HG02938 (cell line): ENCODE measurements at regions not wholly inside any gene's neighbourhood (a gene's known extent, or its start where the extent isn't known, plus 50 kb on each side); places are given as distances from the start of the nearest gene placed in this dataset.

Source experiments
- ATAC-seq: cut with Tn5 transposase; IDR thresholded peaks from one replicate; pipeline ENCODE4 v1.9.1; 2021; ENCODE audit warnings: mild to moderate bottlenecking, moderate library complexity; ENCODE audit not compliant: unreplicated experiment

DNA sequence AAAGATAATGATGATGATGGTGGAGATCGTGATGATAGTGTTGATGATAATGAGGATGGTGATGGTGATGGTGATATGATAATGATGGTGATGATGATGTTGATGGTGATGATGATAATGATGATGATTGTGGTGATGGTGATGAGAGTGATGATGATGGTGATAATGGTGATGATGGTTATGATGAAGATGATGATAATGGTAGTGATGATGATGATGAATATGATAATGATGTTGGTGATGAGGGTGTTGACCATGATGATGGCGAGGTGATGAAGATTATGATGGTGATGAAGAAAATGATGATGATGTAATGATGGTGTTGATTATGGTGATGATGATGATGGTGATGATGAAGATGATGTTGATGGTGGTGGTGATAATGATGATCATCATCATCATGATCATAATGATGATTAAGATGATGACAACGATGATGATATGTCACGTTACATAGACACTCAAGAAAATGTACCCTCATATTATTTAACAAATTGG, 1106.4 kb downstream of the NLGN4X start:
- ATAC-seq: no peak

GRCh38 chrX:5117816-5118215, 1110.9 kb downstream of the NLGN4X start:
- no peak for ATAC-seq

DNA sequence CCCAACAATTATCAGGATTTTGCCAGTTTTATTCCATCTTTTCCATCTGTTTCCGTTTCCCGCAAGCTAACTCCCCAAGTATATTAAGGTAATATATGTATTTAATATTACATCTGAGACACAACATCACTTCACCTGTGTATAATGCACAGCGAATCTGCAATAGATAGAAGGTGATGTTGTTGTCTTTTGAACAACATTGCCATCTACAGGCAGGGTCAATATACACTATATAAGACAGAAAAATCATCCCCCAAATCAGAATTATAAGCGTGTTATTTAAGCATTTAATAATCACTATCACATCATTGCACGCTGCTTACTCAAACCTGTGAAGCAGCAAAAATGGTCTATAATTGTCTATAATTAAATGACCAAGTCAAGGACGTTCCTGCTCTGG, 1115.5 kb downstream of the NLGN4X start:
- ATAC-seq: no peak

DNA sequence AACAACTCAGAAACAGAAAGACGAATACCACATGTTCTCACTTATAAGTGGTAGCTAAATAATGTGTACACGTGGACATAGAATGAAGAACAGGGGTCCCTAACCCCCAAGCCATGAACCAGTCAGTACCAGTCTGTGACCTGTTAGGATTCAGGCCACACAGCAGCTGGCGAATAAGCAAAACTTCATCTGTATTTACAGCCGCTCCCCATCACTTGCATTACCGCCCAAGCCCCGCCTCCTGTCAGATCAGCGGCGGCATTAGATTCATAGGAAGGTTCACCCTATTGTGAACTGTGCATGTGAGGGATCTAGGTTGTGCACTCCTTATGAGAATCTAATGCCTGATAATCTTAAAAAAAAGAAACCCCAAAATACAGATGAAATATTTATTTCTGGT, 1128.7 kb downstream of the NLGN4X start:
- no peak for ATAC-seq

DNA sequence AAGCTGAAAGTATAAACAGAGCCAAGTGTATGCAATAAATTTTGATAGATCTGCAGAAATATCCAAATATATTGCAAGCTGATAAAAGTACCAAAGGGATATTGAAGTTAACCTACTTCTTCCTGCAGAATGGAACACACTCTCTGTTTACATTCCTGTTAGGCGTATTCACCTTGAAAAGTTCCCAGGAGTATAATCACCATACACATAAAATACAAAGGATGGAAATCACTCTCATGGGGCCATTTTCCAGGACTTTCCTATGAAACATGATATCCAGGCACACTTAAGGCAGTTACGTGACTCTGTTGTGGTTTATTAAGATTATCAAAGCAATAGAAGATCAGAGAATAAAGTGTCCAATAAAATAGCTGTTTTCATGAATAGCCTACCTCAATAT, 1142.3 kb downstream of the NLGN4X start:
- no peak for ATAC-seq

DNA sequence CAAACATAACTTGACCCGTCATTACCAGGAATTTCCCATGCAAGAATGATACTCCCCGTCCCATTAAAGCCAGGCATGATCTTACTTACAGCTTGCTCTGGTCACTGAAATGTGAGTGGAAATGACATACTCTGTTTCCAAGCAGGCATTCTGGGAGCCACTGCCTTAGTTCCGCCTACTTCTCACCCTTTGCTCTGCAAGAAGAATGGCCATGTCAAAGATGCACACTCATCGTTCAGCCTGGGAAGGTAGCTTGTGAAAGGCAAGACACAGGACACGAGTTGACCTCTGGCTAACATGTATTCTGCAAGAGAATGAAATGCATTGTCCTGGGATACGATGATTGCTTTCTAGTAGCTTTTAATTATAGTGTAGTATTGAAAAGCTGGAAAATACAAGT, 1144.4 kb downstream of the NLGN4X start:
- no peak for ATAC-seq

GRCh38 chrX:5082705-5083104, 1146.0 kb downstream of the NLGN4X start:
- ATAC-seq: no peak

GRCh38 chrX:5080791-5081190, 1147.9 kb downstream of the NLGN4X start:
- ATAC-seq: no peak

GRCh38 chrX:5068550-5068949, 1160.1 kb downstream of the NLGN4X start:
- ATAC-seq: no peak

GRCh38 chrX:5057786-5058185, 1170.9 kb downstream of the NLGN4X start:
- ATAC-seq: no peak

DNA sequence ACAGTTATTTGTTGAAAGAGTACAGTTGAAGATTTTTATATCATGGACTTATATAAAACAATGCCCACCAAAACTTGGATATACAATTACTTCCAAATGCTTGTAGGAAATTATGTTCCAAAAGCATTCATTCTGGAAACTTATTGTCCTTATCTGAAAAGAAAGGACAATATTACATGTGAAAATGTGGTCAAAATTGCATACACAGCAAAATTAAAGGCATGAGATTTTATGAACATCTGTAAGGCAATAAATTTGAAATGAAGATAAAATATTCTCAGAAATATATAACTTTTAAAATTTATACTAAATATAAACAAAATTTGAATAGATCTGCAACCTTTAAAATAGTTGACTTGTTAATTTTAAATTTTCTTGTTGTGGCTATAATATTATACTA, 1173.8 kb downstream of the NLGN4X start:
- ATAC-seq: no peak

DNA sequence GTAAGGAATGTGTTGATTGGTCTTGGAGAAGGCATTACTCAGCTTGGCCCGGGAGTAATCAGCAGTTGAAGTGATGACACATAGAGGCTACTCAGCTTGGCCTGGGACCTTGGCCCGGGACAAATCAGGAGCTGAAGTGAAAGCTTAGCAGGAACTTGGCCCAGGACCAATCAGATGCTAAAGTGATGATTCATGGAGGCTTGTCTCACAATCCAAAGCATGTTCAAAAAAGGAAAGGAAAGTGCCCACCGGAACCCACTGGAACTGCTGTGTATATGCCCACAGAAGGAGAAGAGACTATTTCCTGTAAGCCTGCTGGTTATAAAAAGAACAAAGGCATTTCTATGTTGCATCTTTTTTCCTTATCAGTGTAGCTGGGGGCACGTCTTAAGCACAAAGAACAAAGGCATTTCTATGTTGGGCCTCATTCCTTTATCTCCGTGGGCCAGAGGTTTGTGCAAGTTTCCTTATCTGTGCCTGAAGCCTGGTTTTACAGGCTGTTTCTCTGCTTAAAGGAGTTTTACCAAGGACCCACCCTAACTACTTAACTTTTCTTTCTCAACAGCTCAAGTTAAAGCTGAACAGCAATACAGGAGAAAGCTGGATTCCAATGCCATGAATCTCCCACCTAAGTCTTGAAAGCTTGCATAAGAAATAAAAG, 1176.7 kb downstream of the NLGN4X start:
- no peak for ATAC-seq

- ATAC-seq: no peak
These were observed 1186.1 kb downstream of the NLGN4X start for GRCh38 chrX:5042563-5042962.

DNA sequence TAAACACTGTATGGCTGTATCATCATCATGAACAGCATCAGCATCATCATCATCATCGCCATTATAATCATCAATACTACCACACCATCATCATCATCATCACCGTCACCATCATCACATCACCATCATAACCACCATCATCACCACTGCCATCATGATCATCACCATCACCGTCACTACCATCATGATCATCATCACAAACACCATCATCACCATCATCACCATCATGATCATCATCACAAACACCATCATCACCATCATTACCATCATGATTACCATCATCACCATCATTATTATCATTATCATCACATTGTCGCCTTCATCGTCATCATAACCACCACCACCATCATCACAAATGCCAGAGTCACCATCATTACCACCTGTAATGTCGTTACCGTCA, 1196.9 kb downstream of the NLGN4X start:
- ATAC-seq: no peak

DNA sequence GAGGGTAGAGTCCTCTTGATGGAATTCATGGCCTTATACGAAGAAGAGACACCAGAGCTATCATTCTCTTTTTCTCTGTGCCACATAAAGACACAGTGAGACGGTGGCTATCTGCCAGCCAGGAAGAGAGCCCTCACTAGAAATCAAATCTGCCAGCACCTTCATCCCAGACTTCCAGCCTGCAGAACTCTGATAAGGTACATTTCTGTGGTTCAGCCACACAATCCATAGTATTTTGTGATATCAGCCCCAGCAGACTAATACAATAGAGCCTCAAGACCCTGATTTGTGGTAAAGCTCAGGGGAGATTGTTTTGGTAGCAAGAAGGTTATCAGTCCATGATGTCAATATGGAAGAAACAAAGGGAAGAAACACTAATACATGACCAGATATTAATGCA, 1213.2 kb downstream of the NLGN4X start:
- no peak for ATAC-seq

GRCh38 chrX:4994855-4995254, 1233.8 kb downstream of the NLGN4X start:
- ATAC-seq: no peak

GRCh38 chrX:4978613-4979012, 1250.1 kb downstream of the NLGN4X start:
- no peak for ATAC-seq

DNA sequence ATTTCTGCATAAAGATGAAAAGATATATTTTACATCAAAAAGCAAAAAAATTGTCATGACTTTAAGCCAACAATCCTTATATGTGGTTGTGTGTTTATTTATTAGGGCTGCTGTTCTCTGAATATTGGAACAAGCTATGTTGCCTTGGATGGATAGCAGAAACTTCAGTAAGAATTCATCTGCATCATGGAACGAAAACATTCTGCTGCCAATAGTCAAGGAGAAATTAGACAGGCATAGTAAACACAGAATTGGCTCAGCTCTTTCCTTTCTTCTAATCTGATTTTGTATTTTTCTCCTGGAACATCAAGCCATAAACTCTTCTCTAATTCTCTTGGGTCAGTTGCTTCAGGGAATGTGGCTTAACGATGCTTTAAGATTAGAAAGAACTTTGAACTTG, 1257.0 kb downstream of the NLGN4X start:
- no peak for ATAC-seq

- ATAC-seq: no peak
These were observed 1250.7 kb upstream of the PRKX start for GRCh38 chrX:4964112-4964511.

DNA sequence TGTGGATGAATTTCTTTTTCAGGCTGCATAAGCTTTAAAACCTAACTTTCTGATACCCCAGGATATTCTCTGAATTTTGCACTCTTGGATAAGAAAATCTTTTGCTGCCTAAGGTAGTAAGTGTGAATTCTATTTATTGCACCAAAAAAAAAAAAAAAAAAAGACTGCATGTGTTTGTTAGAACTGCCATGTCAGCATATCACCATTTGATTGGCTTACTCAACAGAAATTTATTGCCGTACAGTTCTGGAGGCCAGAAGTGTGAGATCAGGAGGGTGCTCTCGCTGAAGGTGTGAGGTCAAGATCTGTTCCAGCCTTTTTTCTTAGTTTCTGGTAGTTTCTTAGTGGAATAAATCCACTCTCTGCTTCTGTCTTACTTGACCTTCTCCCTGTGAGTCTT, 1250.0 kb upstream of the PRKX start:
- no peak for ATAC-seq

DNA sequence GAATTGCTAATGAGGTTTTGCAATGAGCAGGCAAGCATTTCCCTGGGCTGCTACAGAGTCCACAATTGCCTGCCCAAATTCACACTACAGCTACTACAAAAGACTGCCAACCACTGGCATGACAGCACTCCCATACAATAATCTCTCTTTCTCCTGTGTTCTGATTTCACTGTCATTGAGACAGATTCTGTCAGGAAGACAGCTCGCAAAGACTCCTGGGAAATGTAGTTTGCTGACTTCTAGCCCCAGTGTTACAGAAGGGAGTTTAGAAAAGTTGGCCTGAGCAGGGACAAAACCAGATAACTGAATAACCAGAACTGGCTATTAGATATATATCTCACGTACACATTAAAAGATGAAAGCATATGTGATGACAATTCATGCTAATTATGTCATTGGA, 1231.3 kb upstream of the PRKX start:
- no peak for ATAC-seq

DNA sequence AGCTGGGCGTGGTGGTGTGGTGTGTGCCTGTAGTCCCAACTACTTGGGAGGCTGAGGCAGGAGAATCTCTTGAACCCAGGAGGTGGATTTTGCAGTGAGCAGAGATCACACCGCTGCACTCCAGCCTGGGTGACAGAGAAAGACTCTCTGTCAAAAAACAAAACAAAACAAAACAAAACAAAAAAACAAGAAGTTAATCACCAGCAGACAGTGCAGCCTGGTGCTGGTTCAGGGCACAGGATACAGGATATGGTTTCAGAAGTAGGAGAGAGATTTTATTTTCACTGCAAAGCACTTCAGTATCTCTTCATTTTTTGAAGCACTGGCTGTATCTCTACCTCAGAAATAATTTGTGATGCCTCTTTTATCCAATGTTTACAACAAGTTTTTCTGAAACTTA, 1222.9 kb upstream of the PRKX start:
- ATAC-seq: no peak

GRCh38 chrX:4935846-4936245, 1222.4 kb upstream of the PRKX start:
- no peak for ATAC-seq
